HEK293T (cell line): ENCODE measurements at regions not wholly inside any gene's neighbourhood (a gene's known extent, or its start where the extent isn't known, plus 50 kb on each side); places are given as distances from the start of the nearest gene placed in this dataset.

Experiments
- ARNT ChIP-seq: fragments of 450-650 bp; IDR thresholded peaks from 2 replicates; pipeline ENCODE4 v1.6.1; 2017; ENCODE audit warnings: mild to moderate bottlenecking
- BHLHE40 ChIP-seq: fragments of 450-650 bp; IDR thresholded peaks from 2 replicates; pipeline ENCODE4 v1.6.1; 2016; ENCODE audit warnings: mild to moderate bottlenecking, moderate library complexity, borderline replicate concordance
- CTBP1 ChIP-seq: fragments of 450-650 bp; IDR thresholded peaks from 2 replicates; pipeline ENCODE4 v1.6.1; 2016; ENCODE audit warnings: borderline replicate concordance
- ELF4 ChIP-seq: fragments of 450-650 bp; IDR thresholded peaks from 2 replicates; pipeline ENCODE4 v1.6.1; 2017; ENCODE audit warnings: antibody characterized with exemption
- FOXK2 ChIP-seq: fragments of 450-650 bp; IDR thresholded peaks from 2 replicates; pipeline ENCODE4 v1.6.1; 2016; ENCODE audit warnings: mild to moderate bottlenecking
- FOXM1 ChIP-seq: fragments of 450-650 bp; IDR thresholded peaks from 2 replicates; pipeline ENCODE4 v1.6.1; 2017; ENCODE audit warnings: mild to moderate bottlenecking, borderline replicate concordance
- HDGF ChIP-seq: fragments of 450-650 bp; IDR thresholded peaks from 2 replicates; pipeline ENCODE4 v1.6.1; 2017; ENCODE audit warnings: antibody characterized with exemption, borderline replicate concordance
- L3MBTL2 ChIP-seq: fragments of 450-650 bp; conservative IDR thresholded peaks from 2 replicates; pipeline ENCODE4 v1.6.1; 2016; ENCODE audit warnings: mild to moderate bottlenecking
- LEF1 ChIP-seq: fragments of 450-650 bp; IDR thresholded peaks from 2 replicates; pipeline ENCODE4 v1.6.1; 2017; ENCODE audit warnings: mild to moderate bottlenecking, borderline replicate concordance
- NFRKB ChIP-seq: fragments of 450-650 bp; IDR thresholded peaks from 2 replicates; pipeline ENCODE4 v1.6.1; 2016; ENCODE audit warnings: mild to moderate bottlenecking, moderate library complexity
- PKNOX1 ChIP-seq: fragments of 450-650 bp; IDR thresholded peaks from 2 replicates; pipeline ENCODE4 v1.6.1; 2016
- SP1 ChIP-seq: fragments of 450-650 bp; IDR thresholded peaks from 2 replicates; pipeline ENCODE4 v1.6.1; 2017
- SUZ12 ChIP-seq: fragments of 450-650 bp; IDR thresholded peaks from 2 replicates; pipeline ENCODE4 v1.6.1; 2016; ENCODE audit warnings: mild to moderate bottlenecking
- TARDBP ChIP-seq: fragments of 450-650 bp; IDR thresholded peaks from 2 replicates; pipeline ENCODE4 v1.6.1; 2016

GRCh38 chr2:111659361-111660333 lies 224.3 kb downstream of the ANAPC1 start:
- no peak for TF ChIP-seq HDGF
- no peak for TF ChIP-seq TARDBP
- no peak for TF ChIP-seq LEF1
- TF ChIP-seq L3MBTL2: no peak
- TF ChIP-seq BHLHE40: no peak
- no peak for TF ChIP-seq SUZ12
- no peak for TF ChIP-seq PKNOX1
- TF ChIP-seq ELF4: no peak
- TF ChIP-seq FOXM1: no peak
- TF ChIP-seq FOXK2: no peak
- TF ChIP-seq CTBP1: no peak
- no peak for TF ChIP-seq ARNT
- TF ChIP-seq NFRKB: no peak
- TF ChIP-seq SP1: no peak
